ENCODE measurements at regions not wholly inside any gene's neighbourhood (a gene's known extent, or its start where the extent isn't known, plus 50 kb on each side); places are given as distances from the start of the nearest gene placed in this dataset.

DNA sequence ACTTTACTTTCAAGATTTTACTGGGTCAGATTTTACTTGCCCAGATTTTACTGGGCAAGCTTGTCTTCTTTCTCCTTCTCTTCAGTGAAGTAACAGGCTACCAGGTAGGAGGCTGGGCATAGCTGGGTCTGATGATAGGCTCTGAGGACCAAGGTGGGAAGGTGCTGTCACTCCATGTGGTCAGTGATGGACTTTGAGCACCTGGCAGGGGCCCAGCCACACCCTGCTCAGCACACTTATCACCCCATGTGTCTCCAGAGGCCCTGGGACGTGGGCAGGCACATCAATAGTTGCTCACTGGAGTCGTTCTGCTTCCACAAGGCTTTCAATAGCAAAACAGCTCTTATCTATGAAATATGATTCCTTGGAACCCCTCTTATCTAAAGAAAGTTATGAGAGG is 70.5 kb upstream of the GPR26 start:
- FAIRE-seq (no peak), DNase-seq (ENCODE audit: insufficient read length, low spot score) (no peak)

DNA sequence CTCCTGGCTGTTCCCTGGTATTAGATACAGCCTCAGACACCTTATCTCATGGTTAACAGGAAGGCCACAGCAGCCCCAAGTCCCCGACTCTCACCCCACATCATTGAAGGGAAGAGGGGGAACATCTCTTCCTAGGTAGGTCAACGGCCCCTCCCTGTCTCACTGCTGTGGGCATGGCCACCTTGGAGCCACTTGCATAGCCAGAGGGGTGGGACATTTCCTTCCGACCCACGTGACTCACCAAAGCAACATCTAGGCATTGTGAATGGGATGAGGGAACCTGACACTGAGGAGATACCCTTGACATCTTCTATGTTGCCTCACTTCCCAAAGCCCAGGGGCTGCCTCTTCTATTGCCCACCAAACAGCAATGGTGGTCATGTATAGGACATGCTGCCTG is 68.5 kb upstream of the GPR26 start:
- TF ChIP-seq POU2F2 (IDR thresholded peaks at IDR 0.05; ENCODE audit: low read depth, low read length) (no peak), POLR2AphosphoS5 (IDR thresholded peaks at IDR 0.05; ENCODE audit: low read depth, low read length) (no peak), SPI1 (IDR thresholded peaks at IDR 0.05; ENCODE audit: low read depth, low read length) (no peak), PAX5 (IDR thresholded peaks at IDR 0.05; ENCODE audit: insufficient read depth, low read length, severe bottlenecking) (no peak), TAF1 (IDR thresholded peaks at IDR 0.05; ENCODE audit: low read depth, low read length) (no peak), POLR2A (IDR thresholded peaks at IDR 0.05; ENCODE audit: low read depth, low read length) (no peak)
- no peak for FAIRE-seq
- no peak for DNase-seq (ENCODE audit: insufficient read length, low spot score)

More for the DNA sequence above, 70.5 kb upstream of the GPR26 start:
- TF ChIP-seq SPI1 (IDR thresholded peaks at IDR 0.05; ENCODE audit: low read depth, low read length): no peak
- TF ChIP-seq POU2F2 (IDR thresholded peaks at IDR 0.05; ENCODE audit: low read depth, low read length): no peak
- no peak for TF ChIP-seq POLR2AphosphoS5 (IDR thresholded peaks at IDR 0.05; ENCODE audit: low read depth, low read length)
- TF ChIP-seq POLR2A (IDR thresholded peaks at IDR 0.05; ENCODE audit: low read depth, low read length): no peak
- no peak for TF ChIP-seq PAX5 (IDR thresholded peaks at IDR 0.05; ENCODE audit: insufficient read depth, low read length, severe bottlenecking)
- no peak for TF ChIP-seq TAF1 (IDR thresholded peaks at IDR 0.05; ENCODE audit: low read depth, low read length)

DNA sequence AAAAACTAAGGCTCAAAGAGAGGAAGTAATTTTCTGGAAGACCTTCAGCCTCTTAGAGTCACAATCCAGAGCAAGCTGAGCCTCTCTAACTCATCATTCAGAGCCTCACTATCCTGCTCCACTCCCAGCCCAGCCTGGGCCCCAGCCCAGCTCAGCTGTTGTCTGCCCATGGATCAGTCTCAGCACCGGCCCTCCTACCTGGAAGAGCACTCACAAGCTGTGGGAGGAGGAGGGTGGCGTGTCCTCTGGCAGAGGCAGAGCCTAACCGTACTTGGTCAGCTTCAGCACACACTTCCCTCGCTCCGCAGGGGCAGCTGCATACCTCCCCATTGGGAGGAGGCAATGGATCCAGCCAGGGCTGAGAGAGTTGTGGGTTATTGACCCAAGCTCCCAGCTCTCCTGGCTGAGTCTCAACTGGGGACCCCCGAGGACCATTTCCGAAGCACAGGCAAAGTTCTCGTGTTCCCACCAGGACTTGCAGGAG is 66.7 kb upstream of the GPR26 start:
- DNase-seq (ENCODE audit: insufficient read length, low spot score) (no peak), FAIRE-seq (no peak)
- TF ChIP-seq SPI1 (IDR thresholded peaks at IDR 0.05; ENCODE audit: low read depth, low read length) (no peak), POLR2A (IDR thresholded peaks at IDR 0.05; ENCODE audit: low read depth, low read length) (no peak), PAX5 (IDR thresholded peaks at IDR 0.05; ENCODE audit: insufficient read depth, low read length, severe bottlenecking) (no peak)

- no peak for DNase-seq (ENCODE audit: insufficient read length, low spot score)
These were observed 66.0 kb upstream of the GPR26 start for GRCh38 chr10:123600177-123600576.

GRCh38 chr10:123603130-123603529 is 63.0 kb upstream of the GPR26 start:
- no peak for TF ChIP-seq PAX5 (IDR thresholded peaks at IDR 0.05; ENCODE audit: insufficient read depth, low read length, severe bottlenecking)
- FAIRE-seq: no peak
- DNase-seq (ENCODE audit: insufficient read length, low spot score): no peak

More at GRCh38 chr10:123600177-123600576, 66.0 kb upstream of the GPR26 start:
- TF ChIP-seq PAX5 (IDR thresholded peaks at IDR 0.05; ENCODE audit: insufficient read depth, low read length, severe bottlenecking) (no peak), SPI1 (IDR thresholded peaks at IDR 0.05; ENCODE audit: low read depth, low read length) (no peak), TAF1 (IDR thresholded peaks at IDR 0.05; ENCODE audit: low read depth, low read length) (no peak), POLR2AphosphoS5 (IDR thresholded peaks at IDR 0.05; ENCODE audit: low read depth, low read length) (no peak), POU2F2 (IDR thresholded peaks at IDR 0.05; ENCODE audit: low read depth, low read length) (no peak), POLR2A (IDR thresholded peaks at IDR 0.05; ENCODE audit: low read depth, low read length) (no peak)
- FAIRE-seq: no peak

- FAIRE-seq: no peak
- no peak for DNase-seq (ENCODE audit: insufficient read length, low spot score)
- TF ChIP-seq SPI1 (IDR thresholded peaks at IDR 0.05; ENCODE audit: low read depth, low read length) (no peak), TAF1 (IDR thresholded peaks at IDR 0.05; ENCODE audit: low read depth, low read length) (no peak), POU2F2 (IDR thresholded peaks at IDR 0.05; ENCODE audit: low read depth, low read length) (no peak), POLR2AphosphoS5 (IDR thresholded peaks at IDR 0.05; ENCODE audit: low read depth, low read length) (no peak), POLR2A (IDR thresholded peaks at IDR 0.05; ENCODE audit: low read depth, low read length) (no peak), PAX5 (IDR thresholded peaks at IDR 0.05; ENCODE audit: insufficient read depth, low read length, severe bottlenecking) (no peak)
These were observed 61.6 kb upstream of the GPR26 start for GRCh38 chr10:123604506-123604905.

- DNase-seq (ENCODE audit: insufficient read length, low spot score) (no peak), FAIRE-seq (no peak)
- TF ChIP-seq PAX5 (IDR thresholded peaks at IDR 0.05; ENCODE audit: insufficient read depth, low read length, severe bottlenecking) (no peak), POLR2AphosphoS5 (IDR thresholded peaks at IDR 0.05; ENCODE audit: low read depth, low read length) (no peak), POU2F2 (IDR thresholded peaks at IDR 0.05; ENCODE audit: low read depth, low read length) (no peak), TAF1 (IDR thresholded peaks at IDR 0.05; ENCODE audit: low read depth, low read length) (no peak), POLR2A (IDR thresholded peaks at IDR 0.05; ENCODE audit: low read depth, low read length) (no peak), SPI1 (IDR thresholded peaks at IDR 0.05; ENCODE audit: low read depth, low read length) (no peak)
These were observed 60.1 kb upstream of the GPR26 start for GRCh38 chr10:123606006-123606405.

GRCh38 chr10:123606955-123607354 is 59.2 kb upstream of the GPR26 start:
- DNase-seq (ENCODE audit: insufficient read length, low spot score) (no peak), FAIRE-seq (no peak)
- TF ChIP-seq POU2F2 (IDR thresholded peaks at IDR 0.05; ENCODE audit: low read depth, low read length) (no peak), POLR2A (IDR thresholded peaks at IDR 0.05; ENCODE audit: low read depth, low read length) (no peak), PAX5 (IDR thresholded peaks at IDR 0.05; ENCODE audit: insufficient read depth, low read length, severe bottlenecking) (no peak), SPI1 (IDR thresholded peaks at IDR 0.05; ENCODE audit: low read depth, low read length) (no peak), TAF1 (IDR thresholded peaks at IDR 0.05; ENCODE audit: low read depth, low read length) (no peak)

DNA sequence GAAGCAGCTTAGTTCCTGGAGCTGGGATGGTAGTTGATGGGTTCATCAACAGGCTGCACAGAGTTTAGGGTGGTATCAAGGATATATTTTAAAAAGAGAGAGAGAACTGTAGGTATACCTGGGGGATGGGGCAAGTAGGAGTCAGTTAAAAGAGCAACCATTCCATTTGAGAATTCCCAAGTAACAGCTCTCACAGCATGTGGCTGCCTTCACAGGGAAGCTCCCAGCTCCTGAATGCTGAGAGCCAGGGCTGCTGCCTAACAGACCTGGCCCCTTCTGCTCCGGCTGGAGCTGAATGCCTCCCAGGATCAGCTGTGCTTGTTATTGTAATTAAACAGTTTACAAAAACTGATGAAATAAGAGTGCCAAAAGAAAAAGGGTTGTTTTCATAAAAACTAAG is 58.8 kb upstream of the GPR26 start:
- no peak for TF ChIP-seq SPI1 (IDR thresholded peaks at IDR 0.05; ENCODE audit: low read depth, low read length)
- TF ChIP-seq POLR2AphosphoS5 (IDR thresholded peaks at IDR 0.05; ENCODE audit: low read depth, low read length): no peak
- TF ChIP-seq TAF1 (IDR thresholded peaks at IDR 0.05; ENCODE audit: low read depth, low read length): no peak
- TF ChIP-seq POLR2A (IDR thresholded peaks at IDR 0.05; ENCODE audit: low read depth, low read length): no peak
- TF ChIP-seq PAX5 (IDR thresholded peaks at IDR 0.05; ENCODE audit: insufficient read depth, low read length, severe bottlenecking): no peak
- TF ChIP-seq POU2F2 (IDR thresholded peaks at IDR 0.05; ENCODE audit: low read depth, low read length): no peak
- FAIRE-seq: no peak
- DNase-seq (ENCODE audit: insufficient read length, low spot score): no peak

- FAIRE-seq (no peak), DNase-seq (ENCODE audit: insufficient read length, low spot score) (no peak)
- no peak for TF ChIP-seq POLR2A (IDR thresholded peaks at IDR 0.05; ENCODE audit: low read depth, low read length)
- no peak for TF ChIP-seq POLR2AphosphoS5 (IDR thresholded peaks at IDR 0.05; ENCODE audit: low read depth, low read length)
- TF ChIP-seq SPI1 (IDR thresholded peaks at IDR 0.05; ENCODE audit: low read depth, low read length): no peak
- TF ChIP-seq POU2F2 (IDR thresholded peaks at IDR 0.05; ENCODE audit: low read depth, low read length): no peak
- no peak for TF ChIP-seq TAF1 (IDR thresholded peaks at IDR 0.05; ENCODE audit: low read depth, low read length)
These were observed 58.1 kb upstream of the GPR26 start for GRCh38 chr10:123608047-123608446.
